GM18861 (cell line): ENCODE measurements at regions not wholly inside any gene's neighbourhood (a gene's known extent, or its start where the extent isn't known, plus 50 kb on each side); places are given as distances from the start of the nearest gene placed in this dataset.
"Not testable (repeated sequence)": the region's sequence is repeated elsewhere in the genome, so short reads cannot be mapped to it uniquely, and the experiment has no call there.

Experiments used
- ATAC-seq: cut with Tn5 transposase; IDR thresholded peaks from one replicate; pipeline ENCODE4 v1.9.1; 2021; ENCODE audit not compliant: unreplicated experiment

GRCh38 chr2:8232871-8233270 is 449.0 kb upstream of the ID2 start:
- ATAC-seq, result no peak

GRCh38 chr2:8234253-8234652 is 447.6 kb upstream of the ID2 start:
- ATAC-seq, result peak; percentile 20

GRCh38 chr2:8234757-8235374 is 447.0 kb upstream of the ID2 start:
- peak; percentile 93 for ATAC-seq

- no peak for ATAC-seq
Measured at GRCh38 chr2:8235419-8235818, 446.4 kb upstream of the ID2 start.

GRCh38 chr2:8236391-8236790 is 445.5 kb upstream of the ID2 start:
- ATAC-seq, result no peak

GRCh38 chr2:8238521-8239230 is 443.2 kb upstream of the ID2 start:
- no peak for ATAC-seq

- ATAC-seq, result no peak
Measured at GRCh38 chr2:8239531-8240088, 442.2 kb upstream of the ID2 start.

- ATAC-seq, result no peak
Measured at GRCh38 chr2:8241317-8241716, 440.5 kb upstream of the ID2 start.

- ATAC-seq, result no peak
Measured at GRCh38 chr2:8242739-8243138, 439.1 kb upstream of the ID2 start.

- no peak for ATAC-seq
Measured at GRCh38 chr2:8243748-8244400, 438.0 kb upstream of the ID2 start.

- ATAC-seq, result no peak
Measured at GRCh38 chr2:8244639-8245038, 437.2 kb upstream of the ID2 start.

- no peak for ATAC-seq
Measured at GRCh38 chr2:8246137-8246536, 435.7 kb upstream of the ID2 start.

- no peak for ATAC-seq
Measured at GRCh38 chr2:8247905-8248622, 433.8 kb upstream of the ID2 start.

- no peak for ATAC-seq
Measured at GRCh38 chr2:8248623-8248957, 433.3 kb upstream of the ID2 start.

GRCh38 chr2:8249141-8249540 is 432.7 kb upstream of the ID2 start:
- no peak for ATAC-seq

- no peak for ATAC-seq
Measured at GRCh38 chr2:8249769-8250168, 432.1 kb upstream of the ID2 start.

GRCh38 chr2:8250290-8250689 is 431.6 kb upstream of the ID2 start:
- not testable (repeated sequence) for ATAC-seq

- ATAC-seq, result no peak
Measured at GRCh38 chr2:8251291-8251690, 430.6 kb upstream of the ID2 start.

- no peak for ATAC-seq
Measured at GRCh38 chr2:8251856-8252255, 430.0 kb upstream of the ID2 start.

GRCh38 chr2:8252997-8253694 is 428.7 kb upstream of the ID2 start:
- peak; percentile 87 for ATAC-seq

- ATAC-seq, result no peak
Measured at GRCh38 chr2:8253781-8254180, 428.1 kb upstream of the ID2 start.
